Psoas muscle (tissue), 7 donors: ENCODE measurements at regions not wholly inside any gene's neighbourhood (a gene's known extent, or its start where the extent isn't known, plus 50 kb on each side); places are given as distances from the start of the nearest gene placed in this dataset.
A peak's percentile ranks its signal among the peaks of the same experiment; 100 is the strongest.

ENCODE experiments used
- ATAC-seq, 4 donors: fragments of 200-7000 bp; cut with Tn5 transposase; one replicate each; pipeline ENCODE4 v1.9.1; 2020; ENCODE audit warnings: moderate library complexity in 3 of 4, mild to moderate bottlenecking in 2 of 4
- DNase-seq, 2 donors: peaks; one replicate each; pipeline ENCODE4 v3.0.0-alpha.2; 2020
- H3K27ac ChIP-seq: fragments of 200-600 bp; one replicate; pipeline ENCODE4 v1.8.0; 2022
- H3K27me3 ChIP-seq, 3 donors: fragments of 200-600 bp in 1 of 3; one replicate each; pipeline versions ENCODE4 v1.6.1 to v1.8.0; 2013 to 2022; ENCODE audit warnings: low read length in 2 of 3, mild to moderate bottlenecking in 2 of 3, moderate library complexity in 1 of 3; ENCODE audit not compliant: insufficient read depth in 3 of 3
- H3K36me3 ChIP-seq, 2 donors: fragments of 200-600 bp in 1 of 2; one replicate each; pipeline versions ENCODE4 v1.6.1 to v1.8.0; 2013 to 2022; ENCODE audit warnings: low read depth in 1 of 2, mild to moderate bottlenecking in 1 of 2, moderate library complexity in 1 of 2; ENCODE audit not compliant: insufficient read depth in 1 of 2
- H3K4me1 ChIP-seq: fragments of 200-600 bp; one replicate; pipeline ENCODE4 v1.8.0; 2022
- H3K4me3 ChIP-seq: fragments of 200-600 bp; one replicate; pipeline ENCODE4 v1.8.0; 2022; ENCODE audit warnings: mild to moderate bottlenecking
- H3K9me3 ChIP-seq: fragments of 200-600 bp; one replicate; pipeline ENCODE4 v1.8.0; 2022
- WGBS, 3 donors: extraction: QIAGEN DNeasy Blood & Tissue Kit; methylation state at CpG; one replicate each; pipeline versions ENCODE4 v1.1.6 to v1.1.7; 2013; 5-methylcytosine and 5-hydroxymethylcytosine counted together
- intact Hi-C, 2 donors: fragments of 100-400 bp; cut with DNase I; formaldehyde crosslinking; loops; one replicate each; pipeline versions ENCODE4 v1.11.0 to v1.14.2; 2022
- TF ChIP-seq, protein P1 (sequence below): fragments of 200-600 bp; IDR thresholded peaks from one replicate; pipeline ENCODE4 v1.8.0; 2022; ENCODE audit warnings: antibody characterized with exemption
- donor health status: healthy with polysubstance abuse.
- donor health status: DM: no; HTN: no; CAD: no; lungs with moderate emphysema.
- donor health status: Bipolar disorder and iron deficiency.
- donor health status: healthy.
- donor health status: DM: yes; HTN: yes; CAD: no.
- donor health status: DM: no; HTN: no; CAD: no.
- donor health status: DM: yes; HTN: yes; CAD: no.

DNA sequence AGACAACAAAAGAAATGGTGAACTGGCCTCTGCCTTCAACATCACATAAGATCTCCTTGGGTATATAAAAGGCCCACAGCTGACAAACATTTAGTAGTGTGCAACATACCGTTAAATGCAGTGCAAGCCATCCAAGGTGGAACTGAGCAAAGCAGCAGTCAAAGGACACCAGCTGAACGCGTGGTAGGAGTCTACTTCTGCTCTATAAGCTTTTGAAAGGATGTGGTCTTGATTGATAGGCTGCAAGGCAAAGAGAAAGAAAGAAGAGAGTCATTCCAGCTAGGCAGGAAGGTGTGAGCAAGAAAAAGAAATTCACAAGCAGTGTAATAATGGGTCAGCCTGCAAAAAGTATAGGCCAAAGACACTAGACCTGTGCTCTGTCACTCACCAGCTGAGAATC, 356.3 kb downstream of the SATB2 start:
- Histone ChIP-seq H3K27me3 (no peaks in the 10 kb centered on the region), H3K4me3 (no peak overlapping the region), H3K9me3 (no peaks in the 10 kb centered on the region), H3K4me1 (no peaks in the 10 kb centered on the region), H3K36me3 (no peaks in the 10 kb centered on the region), H3K27ac (no peak overlapping the region)
- intact Hi-C loops = no loop called here
- no peak for DNase-seq
- TF ChIP-seq, protein P1, sequence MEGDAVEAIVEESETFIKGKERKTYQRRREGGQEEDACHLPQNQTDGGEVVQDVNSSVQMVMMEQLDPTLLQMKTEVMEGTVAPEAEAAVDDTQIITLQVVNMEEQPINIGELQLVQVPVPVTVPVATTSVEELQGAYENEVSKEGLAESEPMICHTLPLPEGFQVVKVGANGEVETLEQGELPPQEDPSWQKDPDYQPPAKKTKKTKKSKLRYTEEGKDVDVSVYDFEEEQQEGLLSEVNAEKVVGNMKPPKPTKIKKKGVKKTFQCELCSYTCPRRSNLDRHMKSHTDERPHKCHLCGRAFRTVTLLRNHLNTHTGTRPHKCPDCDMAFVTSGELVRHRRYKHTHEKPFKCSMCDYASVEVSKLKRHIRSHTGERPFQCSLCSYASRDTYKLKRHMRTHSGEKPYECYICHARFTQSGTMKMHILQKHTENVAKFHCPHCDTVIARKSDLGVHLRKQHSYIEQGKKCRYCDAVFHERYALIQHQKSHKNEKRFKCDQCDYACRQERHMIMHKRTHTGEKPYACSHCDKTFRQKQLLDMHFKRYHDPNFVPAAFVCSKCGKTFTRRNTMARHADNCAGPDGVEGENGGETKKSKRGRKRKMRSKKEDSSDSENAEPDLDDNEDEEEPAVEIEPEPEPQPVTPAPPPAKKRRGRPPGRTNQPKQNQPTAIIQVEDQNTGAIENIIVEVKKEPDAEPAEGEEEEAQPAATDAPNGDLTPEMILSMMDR = no peak
- no peak for ATAC-seq
- 71 to 78% (median 77%) methylated on average over 3 of the region's 3 CpGs for WGBS, 3 donors

GRCh38 chr2:199100326-199101110, 357.2 kb downstream of the SATB2 start:
- Histone ChIP-seq H3K4me3 (no peak overlapping the region), H3K27me3 (no peaks in the 10 kb centered on the region), H3K27ac (no peak overlapping the region), H3K36me3 (no peaks in the 10 kb centered on the region), H3K4me1 (no peaks in the 10 kb centered on the region), H3K9me3 (no peaks in the 10 kb centered on the region)
- 74 to 78% (median 77%) methylated on average over 4 of the region's 4 CpGs for WGBS, 3 donors
- intact Hi-C loops = no loop called here
- DNase-seq = no peak
- TF ChIP-seq, protein P1 = no peak
- ATAC-seq = no peak

DNA sequence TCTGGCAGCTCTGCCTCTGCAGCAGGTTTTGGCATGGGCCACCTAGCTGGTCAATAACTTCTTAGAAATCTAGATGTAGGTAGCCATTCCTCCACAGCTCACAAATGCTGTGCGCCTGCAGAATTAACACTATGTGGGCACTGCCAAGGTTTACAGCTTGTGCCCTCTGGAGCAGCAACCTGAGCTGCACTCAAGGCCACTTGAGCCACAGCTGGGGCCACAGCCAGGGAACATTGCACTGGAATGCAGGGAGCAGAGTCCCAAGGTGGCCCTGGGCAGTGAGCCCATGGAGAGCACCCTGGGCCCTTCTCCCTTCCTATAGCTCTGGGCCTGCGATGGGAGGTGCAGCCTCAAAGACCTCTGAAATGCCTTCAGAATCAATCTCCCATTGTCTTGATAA, 365.3 kb downstream of the SATB2 start:
- TF ChIP-seq, protein P1 = no peak
- Histone ChIP-seq H3K36me3 (no peaks in the 10 kb centered on the region), H3K4me3 (no peak overlapping the region), H3K9me3 (no peaks in the 10 kb centered on the region), H3K27me3 (no peaks in the 10 kb centered on the region), H3K4me1 (no peaks in the 10 kb centered on the region), H3K27ac (no peak overlapping the region)
- DNase-seq (no peak), ATAC-seq (peak in 1 of 4 donors; percentile 30)
- 60 to 88% (median 69%) methylated on average over 2 of the region's 2 CpGs for WGBS, 3 donors
- intact Hi-C loops = no loop called here

DNA sequence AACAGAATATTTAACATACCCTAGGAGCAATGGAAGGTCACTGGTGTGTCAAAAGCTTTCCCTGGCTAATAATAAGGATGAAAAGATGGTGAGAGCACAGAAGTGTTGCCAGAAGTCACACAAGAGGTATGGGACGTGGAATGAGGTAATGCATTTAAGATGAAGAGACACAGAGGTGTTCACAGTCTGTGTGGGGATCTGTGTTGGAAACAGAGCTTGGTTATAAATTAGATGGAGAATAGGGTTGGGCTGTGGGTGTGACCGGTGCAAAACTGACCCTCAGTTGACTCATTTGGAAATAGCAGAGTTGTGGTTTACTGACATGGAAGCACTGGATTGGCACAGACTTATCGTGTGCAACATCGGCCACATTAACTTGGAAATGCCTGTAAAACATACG, 372.5 kb downstream of the SATB2 start:
- WGBS, 3 donors = 78 to 83% (median 82%) methylated on average over 5 of the region's 5 CpGs
- no peak overlapping the region for H3K4me3 ChIP-seq

More for the DNA sequence above, 372.5 kb downstream of the SATB2 start:
- DNase-seq (no peak), ATAC-seq (no peak)
- no peaks in the 10 kb centered on the region for H3K9me3 ChIP-seq
- H3K4me1 ChIP-seq = no peaks in the 10 kb centered on the region
- no peaks in the 10 kb centered on the region for H3K27me3 ChIP-seq
- H3K36me3 ChIP-seq = no peaks in the 10 kb centered on the region
- TF ChIP-seq, protein P1 = no peak
- H3K27ac ChIP-seq = no peak overlapping the region
- intact Hi-C loops = no loop called here
